Skeletal muscle tissue (tissue), 3 donors: ENCODE measurements at regions not wholly inside any gene's neighbourhood (a gene's known extent, or its start where the extent isn't known, plus 50 kb on each side); places are given as distances from the start of the nearest gene placed in this dataset.
"Not testable (repeated sequence)": the region's sequence is repeated elsewhere in the genome, so short reads cannot be mapped to it uniquely, and the experiment has no call there.

Source experiments
- H3K27ac ChIP-seq: one replicate; pipeline ENCODE4 v1.7.0; 2013; ENCODE audit warnings: mild to moderate bottlenecking, low read depth, low read length, inconsistent platforms
- H3K27me3 ChIP-seq, 3 donors: one replicate each; pipeline ENCODE4 v1.7.0; 2013; ENCODE audit warnings: low read length in 3 of 3; ENCODE audit not compliant: control insufficient read depth in 3 of 3, insufficient read depth in 3 of 3
- H3K36me3 ChIP-seq, 3 donors: one replicate each; pipeline ENCODE4 v1.7.0; 2013; ENCODE audit warnings: low read length in 3 of 3; ENCODE audit not compliant: control insufficient read depth in 3 of 3, insufficient read depth in 3 of 3
- H3K4me1 ChIP-seq, 3 donors: one replicate each; pipeline ENCODE4 v1.7.0; 2013; ENCODE audit warnings: low read length in 3 of 3, mild to moderate bottlenecking in 3 of 3; ENCODE audit not compliant: control insufficient read depth in 3 of 3, insufficient read depth in 3 of 3
- H3K4me3 ChIP-seq, 3 donors: one replicate each; pipeline ENCODE4 v1.7.0; 2013; ENCODE audit warnings: low read length in 3 of 3
- H3K9ac ChIP-seq, 3 donors: one replicate each; pipeline ENCODE4 v1.7.0; 2013; ENCODE audit warnings: low read length in 3 of 3, mild to moderate bottlenecking in 3 of 3, moderate library complexity in 2 of 3, low read depth in 1 of 3
- H3K9me3 ChIP-seq, 3 donors: one replicate each; pipeline ENCODE4 v1.7.0; 2013; ENCODE audit warnings: low read length in 3 of 3; ENCODE audit not compliant: control insufficient read depth in 3 of 3
- donor health status: Osteomylitis.

DNA sequence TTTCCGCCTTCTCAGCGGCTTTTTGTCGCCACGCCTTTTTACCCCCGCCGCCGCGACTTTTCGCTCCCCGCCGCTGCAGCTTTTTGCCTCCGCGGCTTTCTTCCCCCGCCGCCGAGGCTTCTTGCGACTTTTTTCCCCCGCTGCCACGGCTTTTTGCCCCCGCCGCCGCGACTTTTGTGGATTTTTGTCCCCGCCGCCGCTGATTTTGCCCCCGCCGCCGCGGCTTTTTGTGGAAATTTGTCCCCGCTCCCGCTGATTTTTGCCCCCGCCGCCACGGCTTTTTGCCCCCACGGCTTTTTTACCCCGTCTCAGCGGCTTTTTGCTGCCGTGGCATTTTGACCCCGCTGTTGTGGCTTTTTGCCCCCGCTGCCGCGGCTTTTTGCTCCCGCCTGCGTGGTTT lies 4829.2 kb upstream of the OR11H1 start:
- not testable (repeated sequence) for H3K36me3 ChIP-seq

DNA sequence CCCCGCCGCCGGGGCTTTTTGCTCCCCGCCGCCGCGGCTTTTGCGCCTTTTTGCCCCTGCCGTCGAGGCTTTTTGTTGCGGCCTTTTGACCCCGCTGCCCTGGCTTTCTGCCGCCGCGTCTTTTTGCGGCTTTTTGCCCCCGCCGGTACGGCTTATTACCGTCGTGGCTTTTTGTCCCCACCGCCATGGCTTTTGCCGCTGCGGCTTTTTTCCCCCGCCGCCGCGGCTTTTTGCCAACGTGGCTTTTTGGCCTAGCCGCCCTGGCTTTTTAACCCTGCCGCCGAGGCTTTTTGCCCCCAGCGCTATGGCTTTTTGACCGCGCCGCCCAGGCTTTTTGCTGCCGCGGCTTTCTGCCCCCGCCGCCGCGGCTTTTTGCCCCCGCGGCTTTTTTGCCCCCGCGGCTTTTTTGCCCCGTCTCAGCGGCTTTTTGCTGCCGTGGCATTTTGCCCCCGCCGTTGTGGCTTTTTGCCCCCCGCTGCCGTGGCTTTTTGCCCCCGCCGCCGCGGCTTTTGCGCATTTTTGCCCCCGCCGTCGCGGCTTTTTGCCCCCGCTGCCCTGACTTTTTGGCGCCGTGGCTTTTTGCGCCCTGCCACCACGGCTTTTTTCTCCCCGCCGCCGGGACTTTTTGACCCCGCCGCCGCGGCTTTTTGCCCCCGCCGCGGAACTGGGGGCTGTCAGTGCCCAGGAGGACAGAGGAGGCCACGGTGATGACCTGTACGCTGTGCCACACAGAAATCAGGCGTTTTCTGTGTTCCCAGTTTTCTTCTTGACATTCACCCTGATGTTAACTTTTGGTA lies 4828.5 kb upstream of the OR11H1 start:
- not testable (repeated sequence) for H3K27me3 ChIP-seq, H3K36me3 ChIP-seq, H3K9me3 ChIP-seq, H3K9ac ChIP-seq, H3K4me1 ChIP-seq, H3K4me3 ChIP-seq, H3K27ac ChIP-seq

More for the DNA sequence above, 4829.2 kb upstream of the OR11H1 start:
- H3K4me3 ChIP-seq, H3K27me3 ChIP-seq, H3K9me3 ChIP-seq, H3K27ac ChIP-seq, H3K4me1 ChIP-seq, H3K9ac ChIP-seq: not testable (repeated sequence)

DNA sequence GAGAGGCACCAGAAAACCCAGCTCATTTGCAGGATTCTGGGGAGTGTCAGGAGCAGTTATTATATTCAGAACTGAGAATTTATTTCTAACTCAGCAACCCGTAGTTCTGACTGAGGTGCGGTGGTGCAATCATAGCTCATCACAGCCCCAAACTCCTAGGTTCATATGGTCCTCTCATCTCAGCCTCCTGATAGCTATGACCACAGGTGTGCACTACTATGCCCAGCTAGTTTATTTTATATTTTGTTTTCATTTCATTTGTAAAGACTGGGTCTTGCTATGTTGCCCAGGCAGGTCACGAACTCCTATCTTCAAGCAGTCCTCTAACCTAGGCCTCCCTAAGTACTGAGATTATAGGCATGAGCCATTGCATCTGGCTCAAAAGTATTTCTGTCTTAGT lies 4819.8 kb upstream of the OR11H1 start:
- H3K4me3 ChIP-seq, H3K9me3 ChIP-seq, H3K27ac ChIP-seq, H3K27me3 ChIP-seq, H3K4me1 ChIP-seq, H3K36me3 ChIP-seq, H3K9ac ChIP-seq: not testable (repeated sequence)

DNA sequence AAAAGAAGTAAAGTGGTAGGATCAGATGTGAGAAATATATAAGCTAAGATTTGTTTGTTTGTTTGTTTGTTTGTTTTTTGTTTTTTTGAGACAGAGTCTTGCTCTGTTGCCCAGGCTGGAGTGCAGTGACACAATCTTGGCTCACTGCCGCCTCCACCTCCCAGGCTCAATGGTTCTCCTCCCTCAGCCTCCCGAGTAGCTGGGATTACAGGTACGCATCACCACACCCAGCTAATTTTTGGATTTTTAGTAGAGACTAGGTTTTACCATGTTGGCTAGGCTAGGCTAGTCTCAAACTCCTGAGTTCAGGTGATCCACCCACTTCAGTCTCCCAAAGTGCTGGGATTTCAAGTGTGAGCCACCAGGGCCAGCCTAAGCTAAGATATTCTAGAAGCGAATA lies 4817.1 kb upstream of the OR11H1 start:
- not testable (repeated sequence) for H3K9me3 ChIP-seq, H3K36me3 ChIP-seq, H3K27me3 ChIP-seq, H3K27ac ChIP-seq, H3K9ac ChIP-seq, H3K4me3 ChIP-seq, H3K4me1 ChIP-seq

DNA sequence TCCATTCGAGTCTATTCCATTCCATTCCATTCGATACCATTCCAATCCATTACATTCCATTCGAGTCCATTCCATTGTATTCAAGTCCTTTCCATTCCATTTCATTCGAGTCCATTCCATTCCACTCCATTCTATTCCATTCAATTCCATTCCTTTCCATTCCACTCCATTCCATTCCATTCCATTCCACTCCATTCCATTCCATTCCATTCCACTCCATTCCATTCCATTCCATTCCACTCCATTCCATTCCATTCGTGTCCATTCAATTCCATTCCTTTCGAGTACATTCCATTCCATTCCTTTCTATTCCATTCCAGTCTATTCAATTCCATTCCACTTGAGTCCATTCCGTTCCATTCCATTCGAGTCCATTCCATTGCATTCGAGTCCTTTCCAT lies 4805.2 kb upstream of the OR11H1 start:
- H3K4me1 ChIP-seq, H3K36me3 ChIP-seq, H3K27ac ChIP-seq, H3K27me3 ChIP-seq, H3K4me3 ChIP-seq, H3K9ac ChIP-seq: not testable (repeated sequence)
- peaks cover 8 to 61% (median 35%) of the 10 kb centered on the region in 3 donors for H3K9me3 ChIP-seq

DNA sequence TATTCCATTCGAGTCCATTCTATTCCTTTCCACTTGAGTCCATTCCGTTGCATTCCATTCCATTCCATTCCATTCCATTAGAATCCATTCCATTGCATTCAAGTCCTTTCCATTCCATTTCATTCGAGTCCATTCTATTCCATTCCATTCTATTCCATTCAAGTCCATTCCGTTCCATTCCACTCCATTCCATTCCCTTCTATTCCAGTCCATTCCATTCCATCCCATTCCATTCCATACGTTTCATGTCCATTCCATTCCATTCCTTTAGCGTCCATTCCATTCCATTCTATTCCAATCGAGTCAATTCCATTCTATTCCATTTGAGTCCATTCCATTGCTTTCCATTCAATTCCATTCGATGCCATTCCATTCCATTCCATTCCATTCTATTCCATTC lies 4804.0 kb upstream of the OR11H1 start:
- H3K36me3 ChIP-seq, H3K4me3 ChIP-seq, H3K4me1 ChIP-seq, H3K9ac ChIP-seq, H3K27me3 ChIP-seq, H3K27ac ChIP-seq: not testable (repeated sequence)
- peaks cover 10 to 70% (median 42%) of the 10 kb centered on the region in 3 donors for H3K9me3 ChIP-seq

DNA sequence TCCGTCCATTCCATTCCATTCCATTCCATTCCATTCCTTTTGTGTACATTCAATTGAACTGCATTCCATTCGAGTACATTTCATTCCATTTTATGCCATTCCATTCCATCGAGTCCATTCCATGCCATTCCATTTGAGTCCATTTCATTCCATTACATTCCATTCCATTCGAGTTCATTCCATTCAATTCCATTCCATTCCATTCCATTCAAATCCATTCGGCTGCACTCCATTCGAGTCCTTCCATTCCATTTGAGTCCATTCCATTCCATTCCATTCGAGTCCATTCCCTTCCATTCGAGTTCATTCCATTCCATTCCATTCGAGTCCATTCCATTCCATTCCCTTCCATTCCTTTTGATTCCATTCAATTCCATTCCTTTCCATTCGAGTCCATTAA lies 4800.6 kb upstream of the OR11H1 start:
- no peaks in the 10 kb centered on the region for H3K27me3 ChIP-seq
- H3K4me1 ChIP-seq, result no peaks in the 10 kb centered on the region
- H3K9me3 ChIP-seq, result peaks cover 18 to 58% (median 45%) of the 10 kb centered on the region in 3 donors

DNA sequence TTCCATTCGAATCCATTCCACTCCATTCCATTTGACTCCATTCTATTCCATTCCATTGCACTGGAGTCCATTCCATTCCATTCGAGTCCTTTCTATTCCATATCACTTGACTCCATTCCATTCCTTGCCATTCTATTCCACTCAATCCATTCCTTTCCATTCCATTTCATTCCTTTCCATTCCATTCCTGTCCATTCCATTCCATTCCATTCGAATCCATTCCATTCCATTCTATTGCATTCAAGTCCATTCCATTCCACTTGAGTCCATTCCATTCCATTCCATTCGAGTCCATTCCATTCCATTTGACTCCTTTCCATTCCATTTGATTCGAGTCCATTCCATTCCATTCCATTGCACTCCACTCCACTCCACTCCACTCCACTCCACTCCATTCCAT lies 4798.0 kb upstream of the OR11H1 start:
- H3K9ac ChIP-seq, H3K4me3 ChIP-seq, H3K27me3 ChIP-seq, H3K4me1 ChIP-seq, H3K27ac ChIP-seq, H3K36me3 ChIP-seq: not testable (repeated sequence)
- H3K9me3 ChIP-seq, result peaks cover 18 to 41% (median 33%) of the 10 kb centered on the region in 3 donors

More for the DNA sequence above, 4800.6 kb upstream of the OR11H1 start:
- Histone ChIP-seq H3K9ac (no peak overlapping the region), H3K4me3 (peak overlapping the region in 1 of 3 donors; percentile 2), H3K36me3 (no peaks in the 10 kb centered on the region), H3K27ac (no peak overlapping the region)

DNA sequence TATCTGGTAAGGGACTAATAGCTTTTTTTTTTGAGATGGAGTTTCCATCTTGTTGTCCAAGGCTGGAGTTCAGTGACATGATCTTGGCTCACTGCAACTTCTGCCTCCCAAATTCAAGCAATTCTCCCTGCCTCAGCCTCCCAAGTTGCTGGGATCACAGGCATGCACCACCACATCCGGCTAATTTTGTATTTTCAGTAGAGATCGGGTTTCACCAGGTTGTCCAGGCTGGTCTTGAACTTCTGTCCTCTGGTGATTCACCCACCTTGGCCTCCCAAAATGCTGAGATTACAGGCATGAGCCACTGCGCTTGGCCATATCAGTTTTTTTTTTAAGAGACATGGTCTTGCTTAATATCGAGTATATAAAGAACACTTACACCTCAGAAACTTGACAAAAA lies 4797.3 kb upstream of the OR11H1 start:
- peaks cover 18 to 37% (median 33%) of the 10 kb centered on the region in 3 donors for H3K9me3 ChIP-seq
- H3K27ac ChIP-seq, H3K27me3 ChIP-seq, H3K36me3 ChIP-seq, H3K4me1 ChIP-seq, H3K9ac ChIP-seq, H3K4me3 ChIP-seq: not testable (repeated sequence)

DNA sequence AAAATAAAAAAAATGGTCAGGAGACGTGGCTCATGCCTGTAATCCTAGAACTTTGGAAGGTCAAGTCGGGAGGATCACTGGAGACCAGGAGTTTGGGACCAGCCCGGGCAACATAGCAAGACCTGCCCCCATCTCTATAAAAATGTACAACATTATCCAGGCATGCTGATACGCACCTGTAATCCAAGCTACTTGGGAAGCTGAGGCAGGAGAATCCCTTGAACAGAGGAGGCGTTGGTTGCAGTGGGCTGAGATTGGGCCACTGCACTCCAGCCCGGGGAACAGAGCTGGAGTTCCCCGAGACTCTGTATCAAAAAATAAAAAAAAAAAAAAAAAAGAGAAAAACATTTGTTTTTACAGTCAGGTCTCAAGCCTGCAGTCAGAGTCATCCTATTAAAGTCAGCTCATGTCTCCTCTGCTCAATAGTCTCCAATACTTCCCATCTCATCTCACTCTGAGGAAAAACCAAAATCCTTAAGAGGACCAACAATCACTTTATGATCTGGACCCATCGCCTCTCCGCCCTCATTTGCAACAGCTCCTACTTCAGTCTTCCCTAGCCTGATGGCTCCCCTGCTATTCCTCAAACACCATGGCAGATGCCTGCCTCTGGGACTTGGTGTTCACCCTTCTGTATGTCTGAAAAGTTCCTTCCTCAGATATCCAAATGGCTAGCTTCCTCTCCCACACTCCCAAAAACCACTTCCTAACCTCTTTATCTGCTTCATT lies 4796.6 kb upstream of the OR11H1 start:
- peaks cover 18 to 35% (median 33%) of the 10 kb centered on the region in 3 donors for H3K9me3 ChIP-seq
- H3K4me1 ChIP-seq, H3K27ac ChIP-seq: not testable (repeated sequence)

More for the DNA sequence above, 4796.6 kb upstream of the OR11H1 start:
- not testable (repeated sequence) for H3K9ac ChIP-seq, H3K27me3 ChIP-seq, H3K4me3 ChIP-seq, H3K36me3 ChIP-seq
